IPS DF 4.7 (cell line): ENCODE measurements at regions not wholly inside any gene's neighbourhood (a gene's known extent, or its start where the extent isn't known, plus 50 kb on each side); places are given as distances from the start of the nearest gene placed in this dataset.

Experiments used
- DNase-seq: peaks from one replicate; pipeline ENCODE4 v3.0.0-alpha.2; 2013; ENCODE audit warnings: low spot score; ENCODE audit errors: extremely low read depth

GRCh38 chr6:169869301-169869700 is 117.9 kb downstream of the ERMARD start:
- DNase-seq: no peak

- DNase-seq: no peak
Measured at GRCh38 chr6:169868458-169868857, 117.0 kb downstream of the ERMARD start.

GRCh38 chr6:169867751-169868191 is 116.3 kb downstream of the ERMARD start:
- DNase-seq: no peak

- DNase-seq: no peak
Measured at GRCh38 chr6:169866668-169867521, 115.5 kb downstream of the ERMARD start.

GRCh38 chr6:169866140-169866534 is 114.7 kb downstream of the ERMARD start:
- no peak for DNase-seq

GRCh38 chr6:169865346-169866139 is 114.1 kb downstream of the ERMARD start:
- no peak for DNase-seq

- no peak for DNase-seq
Measured at GRCh38 chr6:169864148-169865020, 113.0 kb downstream of the ERMARD start.

GRCh38 chr6:169863710-169864109 is 112.3 kb downstream of the ERMARD start:
- DNase-seq: no peak

- DNase-seq: no peak
Measured at GRCh38 chr6:169862892-169863525, 111.6 kb downstream of the ERMARD start.

GRCh38 chr6:169862043-169862891 is 110.8 kb downstream of the ERMARD start:
- no peak for DNase-seq

- no peak for DNase-seq
Measured at GRCh38 chr6:169861431-169862042, 110.1 kb downstream of the ERMARD start.

- no peak for DNase-seq
Measured at GRCh38 chr6:169859978-169860703, 108.7 kb downstream of the ERMARD start.

GRCh38 chr6:169859401-169859977 is 108.1 kb downstream of the ERMARD start:
- DNase-seq: no peak

GRCh38 chr6:169858935-169859351 is 107.5 kb downstream of the ERMARD start:
- DNase-seq: no peak

- no peak for DNase-seq
Measured at GRCh38 chr6:169858293-169858934, 107.0 kb downstream of the ERMARD start.

- no peak for DNase-seq
Measured at GRCh38 chr6:169857343-169858292, 106.2 kb downstream of the ERMARD start.
